ENCODE measurements at regions not wholly inside any gene's neighbourhood (a gene's known extent, or its start where the extent isn't known, plus 50 kb on each side); places are given as distances from the start of the nearest gene placed in this dataset.

DNA sequence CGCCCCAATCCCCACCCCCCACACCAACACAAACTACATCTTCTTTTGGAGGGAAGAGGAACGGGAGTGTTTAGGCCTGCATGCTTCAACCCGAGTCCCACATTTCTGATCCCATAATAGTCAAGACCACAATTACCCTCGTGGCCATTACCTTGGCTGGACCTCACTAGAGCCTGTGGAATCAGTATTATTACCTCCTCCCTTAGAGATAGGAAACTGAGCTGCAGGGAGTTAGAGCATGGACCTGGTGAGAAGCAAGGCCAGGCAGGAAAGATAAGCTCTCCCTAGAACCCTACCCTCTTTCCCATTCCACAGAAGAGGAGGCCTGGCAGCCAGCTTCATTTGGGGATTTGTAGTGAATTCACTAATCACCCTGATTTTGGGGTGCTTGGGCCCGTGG, 74.1 kb downstream of the NCR2 start:
- Histone ChIP-seq H3K4me3 (no peak overlapping the region), H3K27ac (no peak overlapping the region), H3K36me3 (no peaks in the 10 kb centered on the region), H3K9me3 (no peaks in the 10 kb centered on the region), H3K4me1 (no peaks in the 10 kb centered on the region), H3K27me3 (peaks cover 0 to 4% of the 10 kb centered on the region in 2 donors)
- intact Hi-C loops (cut with DNase I; ENCODE audit: low total_unique reads), result no loop called here
- no peak for TF ChIP-seq POLR2A (IDR thresholded peaks at IDR 0.05)
- TF ChIP-seq, protein P1, sequence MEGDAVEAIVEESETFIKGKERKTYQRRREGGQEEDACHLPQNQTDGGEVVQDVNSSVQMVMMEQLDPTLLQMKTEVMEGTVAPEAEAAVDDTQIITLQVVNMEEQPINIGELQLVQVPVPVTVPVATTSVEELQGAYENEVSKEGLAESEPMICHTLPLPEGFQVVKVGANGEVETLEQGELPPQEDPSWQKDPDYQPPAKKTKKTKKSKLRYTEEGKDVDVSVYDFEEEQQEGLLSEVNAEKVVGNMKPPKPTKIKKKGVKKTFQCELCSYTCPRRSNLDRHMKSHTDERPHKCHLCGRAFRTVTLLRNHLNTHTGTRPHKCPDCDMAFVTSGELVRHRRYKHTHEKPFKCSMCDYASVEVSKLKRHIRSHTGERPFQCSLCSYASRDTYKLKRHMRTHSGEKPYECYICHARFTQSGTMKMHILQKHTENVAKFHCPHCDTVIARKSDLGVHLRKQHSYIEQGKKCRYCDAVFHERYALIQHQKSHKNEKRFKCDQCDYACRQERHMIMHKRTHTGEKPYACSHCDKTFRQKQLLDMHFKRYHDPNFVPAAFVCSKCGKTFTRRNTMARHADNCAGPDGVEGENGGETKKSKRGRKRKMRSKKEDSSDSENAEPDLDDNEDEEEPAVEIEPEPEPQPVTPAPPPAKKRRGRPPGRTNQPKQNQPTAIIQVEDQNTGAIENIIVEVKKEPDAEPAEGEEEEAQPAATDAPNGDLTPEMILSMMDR (IDR thresholded peaks at IDR 0.05), result no peak
- no peak for TF ChIP-seq POLR2AphosphoS5 (IDR thresholded peaks at IDR 0.05)
- no peak for DNase-seq (ENCODE audit: low spot score in 2 of 2)

DNA sequence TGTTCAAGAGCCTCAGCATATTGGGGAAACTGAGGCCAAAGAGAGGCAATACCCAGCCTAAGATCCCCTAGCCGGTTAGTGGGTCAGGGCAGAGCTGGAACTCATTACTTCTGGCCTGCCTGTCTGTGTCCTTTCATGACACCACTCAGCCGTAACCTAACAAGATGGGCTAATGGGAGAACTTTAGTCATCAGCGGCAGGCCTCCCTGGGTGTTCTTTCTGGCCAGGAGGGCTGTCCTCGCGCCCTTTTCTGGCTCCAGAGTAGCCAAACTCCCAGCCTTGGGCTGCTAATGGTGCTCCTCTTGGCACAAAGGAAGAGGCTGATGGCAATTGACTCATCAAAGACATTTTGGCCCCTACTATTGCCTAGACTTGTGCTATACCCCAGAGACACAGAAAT, 76.6 kb downstream of the NCR2 start:
- intact Hi-C loops (cut with DNase I; ENCODE audit: low total_unique reads), result loop anchor here (1.0 kb wide), 1 partner anchor 38 kb away; no protein-coding TSS in a partner anchor
- H3K9me3 ChIP-seq, result no peaks in the 10 kb centered on the region
- H3K4me1 ChIP-seq, result no peaks in the 10 kb centered on the region
- H3K27me3 ChIP-seq, result peaks cover 0 to 15% of the 10 kb centered on the region in 2 donors
- H3K36me3 ChIP-seq, result no peaks in the 10 kb centered on the region
- no peak for DNase-seq (ENCODE audit: low spot score in 2 of 2)
- H3K4me3 ChIP-seq, result no peak overlapping the region
- H3K27ac ChIP-seq, result no peak overlapping the region
- TF ChIP-seq POLR2A (IDR thresholded peaks at IDR 0.05) (no peak), POLR2AphosphoS5 (IDR thresholded peaks at IDR 0.05) (no peak)
- TF ChIP-seq, protein P1 (IDR thresholded peaks at IDR 0.05), result no peak

DNA sequence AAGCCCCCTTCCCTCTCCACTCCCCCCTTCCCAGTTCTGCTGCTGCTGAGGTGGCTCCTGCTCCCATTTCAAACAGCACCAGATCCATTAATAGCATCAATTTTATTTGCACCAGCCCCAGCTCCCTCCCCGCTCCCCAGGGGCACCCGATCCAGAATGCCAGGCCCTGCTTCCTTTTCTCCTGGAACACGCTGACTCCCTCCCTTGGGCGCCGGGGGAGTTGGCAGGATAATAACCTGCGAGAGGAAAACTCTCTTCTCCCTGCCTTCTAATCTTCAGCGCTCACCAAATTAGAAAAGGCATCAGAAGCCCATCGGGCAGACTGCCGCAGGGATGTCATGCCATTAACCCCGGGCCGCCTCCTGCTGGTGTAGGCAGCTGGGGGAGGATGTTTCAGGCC, 77.8 kb downstream of the NCR2 start:
- H3K4me3 ChIP-seq, result no peak overlapping the region
- no peaks in the 10 kb centered on the region for H3K4me1 ChIP-seq
- TF ChIP-seq POLR2A (IDR thresholded peaks at IDR 0.05), result no peak
- TF ChIP-seq, protein P1 (IDR thresholded peaks at IDR 0.05), result no peak
- TF ChIP-seq POLR2AphosphoS5 (IDR thresholded peaks at IDR 0.05), result no peak
- no peaks in the 10 kb centered on the region for H3K36me3 ChIP-seq
- intact Hi-C loops (cut with DNase I; ENCODE audit: low total_unique reads), result no loop called here
- DNase-seq (ENCODE audit: low spot score in 2 of 2), result no peak
- H3K9me3 ChIP-seq, result no peaks in the 10 kb centered on the region
- H3K27me3 ChIP-seq, result peaks cover 0 to 15% of the 10 kb centered on the region in 2 donors
- no peak overlapping the region for H3K27ac ChIP-seq

DNA sequence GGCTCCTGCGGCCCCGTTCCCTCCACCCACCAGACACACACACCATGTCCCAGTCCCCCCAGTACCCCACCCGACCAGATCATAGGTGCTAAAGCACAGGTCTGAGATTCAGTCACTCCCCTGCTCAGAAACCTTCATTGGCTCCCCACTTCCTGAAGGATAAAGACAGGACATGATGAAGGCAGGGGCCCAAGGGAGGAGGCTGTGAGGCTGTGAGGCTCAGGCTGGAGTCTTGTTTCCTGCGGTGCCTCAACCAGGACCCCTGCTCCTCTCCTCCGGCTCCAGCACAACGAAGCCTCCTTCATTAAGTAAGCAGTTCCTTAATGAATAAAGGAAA, 81.1 kb downstream of the NCR2 start:
- no peaks in the 10 kb centered on the region for H3K36me3 ChIP-seq
- no peak for DNase-seq (ENCODE audit: low spot score in 2 of 2)
- intact Hi-C loops (cut with DNase I; ENCODE audit: low total_unique reads), result no loop called here
- peaks cover 0 to 7% of the 10 kb centered on the region in 2 donors for H3K9me3 ChIP-seq
- H3K27me3 ChIP-seq, result peaks cover 0 to 15% of the 10 kb centered on the region in 2 donors
- no peak overlapping the region for H3K27ac ChIP-seq
- no peaks in the 10 kb centered on the region for H3K4me1 ChIP-seq
- TF ChIP-seq, protein P1 (IDR thresholded peaks at IDR 0.05), result no peak
- no peak for TF ChIP-seq POLR2AphosphoS5 (IDR thresholded peaks at IDR 0.05)
- no peak for TF ChIP-seq POLR2A (IDR thresholded peaks at IDR 0.05)
- no peak overlapping the region for H3K4me3 ChIP-seq

DNA sequence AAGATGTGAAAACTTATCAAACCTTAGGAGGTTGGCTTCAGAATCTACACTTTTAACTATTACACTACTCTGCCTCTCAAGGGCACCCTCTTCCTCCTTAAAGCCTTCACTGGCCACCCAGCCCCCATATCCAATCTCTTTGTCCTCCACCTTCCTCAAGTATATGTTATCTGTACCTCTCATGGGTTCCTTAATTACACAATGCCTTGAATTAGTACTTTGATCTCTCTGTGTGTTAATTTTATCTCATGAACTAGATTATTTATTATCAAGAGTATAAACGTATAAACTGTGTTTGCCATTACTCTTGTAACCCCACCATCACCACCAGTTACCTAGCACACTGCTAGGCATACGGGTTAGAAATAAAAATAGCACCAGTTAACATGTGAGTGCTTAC, 83.3 kb downstream of the NCR2 start:
- Histone ChIP-seq H3K4me1 (no peaks in the 10 kb centered on the region), H3K36me3 (no peaks in the 10 kb centered on the region), H3K27me3 (peaks cover 0 to 14% of the 10 kb centered on the region in 2 donors), H3K27ac (no peak overlapping the region), H3K9me3 (peaks cover 0 to 7% of the 10 kb centered on the region in 2 donors), H3K4me3 (no peak overlapping the region)
- no peak for TF ChIP-seq POLR2AphosphoS5 (IDR thresholded peaks at IDR 0.05)
- no peak for TF ChIP-seq POLR2A (IDR thresholded peaks at IDR 0.05)
- TF ChIP-seq, protein P1 (IDR thresholded peaks at IDR 0.05), result no peak
- DNase-seq (ENCODE audit: low spot score in 2 of 2), result no peak
- intact Hi-C loops (cut with DNase I; ENCODE audit: low total_unique reads), result no loop called here
